ENCODE measurements at regions not wholly inside any gene's neighbourhood (a gene's known extent, or its start where the extent isn't known, plus 50 kb on each side); places are given as distances from the start of the nearest gene placed in this dataset.

GRCh38 chr14:42965512-42965911 is 1358.8 kb downstream of the LRFN5 start:
- Histone ChIP-seq H3K4me2 (ENCODE audit: low read length) (no peak overlapping the region), H3K79me2 (ENCODE audit: control insufficient read depth, low read length) (no peaks in the 10 kb centered on the region), H4K20me1 (ENCODE audit: control insufficient read depth, insufficient read depth, low read depth, low read length) (no peaks in the 10 kb centered on the region), H3K4me3 (ENCODE audit: low read length) (no peak overlapping the region), H3K27ac (ENCODE audit: low read depth, low read length) (no peak overlapping the region), H3K36me3 (ENCODE audit: control insufficient read depth, low read length) (no peaks in the 10 kb centered on the region), H3K4me1 (ENCODE audit: control insufficient read depth, low read length) (no peaks in the 10 kb centered on the region), H3K27me3 (ENCODE audit: control insufficient read depth, low read length) (no peaks in the 10 kb centered on the region), H3F3A (ENCODE audit: control insufficient read depth, insufficient read depth) (no peaks in the 10 kb centered on the region), H3K9me3 (ENCODE audit: control insufficient read depth, insufficient read depth, low read length) (no peaks in the 10 kb centered on the region), H3K9me2 (replicated peaks; ENCODE audit: control insufficient read depth, low read length) (no peaks in the 10 kb centered on the region)
- TF ChIP-seq EZH2phosphoT487 (IDR thresholded peaks at IDR 0.05; ENCODE audit: borderline replicate concordance, low read length) = no peak
- TF ChIP-seq, protein P1, sequence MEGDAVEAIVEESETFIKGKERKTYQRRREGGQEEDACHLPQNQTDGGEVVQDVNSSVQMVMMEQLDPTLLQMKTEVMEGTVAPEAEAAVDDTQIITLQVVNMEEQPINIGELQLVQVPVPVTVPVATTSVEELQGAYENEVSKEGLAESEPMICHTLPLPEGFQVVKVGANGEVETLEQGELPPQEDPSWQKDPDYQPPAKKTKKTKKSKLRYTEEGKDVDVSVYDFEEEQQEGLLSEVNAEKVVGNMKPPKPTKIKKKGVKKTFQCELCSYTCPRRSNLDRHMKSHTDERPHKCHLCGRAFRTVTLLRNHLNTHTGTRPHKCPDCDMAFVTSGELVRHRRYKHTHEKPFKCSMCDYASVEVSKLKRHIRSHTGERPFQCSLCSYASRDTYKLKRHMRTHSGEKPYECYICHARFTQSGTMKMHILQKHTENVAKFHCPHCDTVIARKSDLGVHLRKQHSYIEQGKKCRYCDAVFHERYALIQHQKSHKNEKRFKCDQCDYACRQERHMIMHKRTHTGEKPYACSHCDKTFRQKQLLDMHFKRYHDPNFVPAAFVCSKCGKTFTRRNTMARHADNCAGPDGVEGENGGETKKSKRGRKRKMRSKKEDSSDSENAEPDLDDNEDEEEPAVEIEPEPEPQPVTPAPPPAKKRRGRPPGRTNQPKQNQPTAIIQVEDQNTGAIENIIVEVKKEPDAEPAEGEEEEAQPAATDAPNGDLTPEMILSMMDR (IDR thresholded peaks at IDR 0.05; ENCODE audit: low read depth, low read length, poor library complexity, severe bottlenecking) = no peak

GRCh38 chr14:42961509-42961908 is 1354.8 kb downstream of the LRFN5 start:
- Histone ChIP-seq H4K20me1 (ENCODE audit: control insufficient read depth, insufficient read depth, low read depth, low read length) (no peaks in the 10 kb centered on the region), H3K4me3 (ENCODE audit: low read length) (no peak overlapping the region), H3K9me3 (ENCODE audit: control insufficient read depth, insufficient read depth, low read length) (no peaks in the 10 kb centered on the region), H3K9me2 (replicated peaks; ENCODE audit: control insufficient read depth, low read length) (no peaks in the 10 kb centered on the region), H3K36me3 (ENCODE audit: control insufficient read depth, low read length) (no peaks in the 10 kb centered on the region), H3K4me1 (ENCODE audit: control insufficient read depth, low read length) (no peaks in the 10 kb centered on the region), H3K79me2 (ENCODE audit: control insufficient read depth, low read length) (no peaks in the 10 kb centered on the region), H3K27me3 (ENCODE audit: control insufficient read depth, low read length) (no peaks in the 10 kb centered on the region), H3K27ac (ENCODE audit: low read depth, low read length) (no peak overlapping the region), H3K4me2 (ENCODE audit: low read length) (no peak overlapping the region), H3F3A (ENCODE audit: control insufficient read depth, insufficient read depth) (no peaks in the 10 kb centered on the region)
- no peak for TF ChIP-seq EZH2phosphoT487 (IDR thresholded peaks at IDR 0.05; ENCODE audit: borderline replicate concordance, low read length)
- TF ChIP-seq, protein P1 (IDR thresholded peaks at IDR 0.05; ENCODE audit: low read depth, low read length, poor library complexity, severe bottlenecking) = no peak

- TF ChIP-seq EZH2phosphoT487 (IDR thresholded peaks at IDR 0.05; ENCODE audit: borderline replicate concordance, low read length) = no peak
- TF ChIP-seq, protein P1 (IDR thresholded peaks at IDR 0.05; ENCODE audit: low read depth, low read length, poor library complexity, severe bottlenecking) = no peak
- H3F3A ChIP-seq (ENCODE audit: control insufficient read depth, insufficient read depth) = no peaks in the 10 kb centered on the region
- H3K9me3 ChIP-seq (ENCODE audit: control insufficient read depth, insufficient read depth, low read length) = peaks cover 2% of the 10 kb centered on the region; the same call in 1 of the 2 replicates
- no peaks in the 10 kb centered on the region for H4K20me1 ChIP-seq (ENCODE audit: control insufficient read depth, insufficient read depth, low read depth, low read length)
- H3K9me2 ChIP-seq (replicated peaks; ENCODE audit: control insufficient read depth, low read length) = no peaks in the 10 kb centered on the region
- no peaks in the 10 kb centered on the region for H3K27me3 ChIP-seq (ENCODE audit: control insufficient read depth, low read length)
- no peaks in the 10 kb centered on the region for H3K36me3 ChIP-seq (ENCODE audit: control insufficient read depth, low read length)
- no peaks in the 10 kb centered on the region for H3K79me2 ChIP-seq (ENCODE audit: control insufficient read depth, low read length)
- H3K4me3 ChIP-seq (ENCODE audit: low read length) = no peak overlapping the region
- H3K4me1 ChIP-seq (ENCODE audit: control insufficient read depth, low read length) = no peaks in the 10 kb centered on the region
- no peak overlapping the region for H3K27ac ChIP-seq (ENCODE audit: low read depth, low read length)
- H3K4me2 ChIP-seq (ENCODE audit: low read length) = no peak overlapping the region
Observed at GRCh38 chr14:42950363-42950762, 1343.7 kb downstream of the LRFN5 start.
